ENCODE measurements at regions not wholly inside any gene's neighbourhood (a gene's known extent, or its start where the extent isn't known, plus 50 kb on each side); places are given as distances from the start of the nearest gene placed in this dataset.
"Not testable (repeated sequence)": the region's sequence is repeated elsewhere in the genome, so short reads cannot be mapped to it uniquely, and the experiment has no call there.

DNA sequence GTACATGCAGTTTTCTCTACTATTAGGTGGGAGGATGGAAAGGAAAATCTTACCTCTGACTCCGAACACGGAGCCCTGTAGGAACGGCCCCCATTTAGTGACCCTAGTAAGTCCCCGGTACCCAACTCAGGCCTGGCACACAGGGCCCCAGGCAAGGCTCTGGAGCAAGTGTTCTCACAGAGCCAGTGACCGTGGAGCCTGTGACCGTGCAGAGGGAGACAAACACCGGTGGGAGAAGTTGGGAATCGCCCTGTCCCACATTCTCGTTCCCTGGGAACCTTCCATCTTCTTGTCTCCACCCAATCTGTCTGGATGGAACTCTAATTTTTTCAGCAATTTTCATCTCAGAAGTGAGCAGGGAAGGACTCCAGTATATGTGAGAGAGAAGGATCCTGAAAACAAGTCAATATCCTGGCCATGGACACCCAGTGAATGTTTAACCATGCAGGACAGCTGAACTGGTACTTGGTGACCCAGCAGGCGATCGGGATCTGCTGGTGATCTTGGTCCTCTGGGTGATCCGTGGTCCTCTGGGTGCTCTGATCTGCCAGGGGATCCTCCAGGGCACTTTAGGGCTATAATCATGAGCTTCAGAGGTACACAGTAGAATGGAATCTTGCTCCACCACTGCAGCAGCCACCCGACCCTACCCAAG, 348.6 kb upstream of the ID2 start:
- no peak for DNase-seq (ENCODE audit: low read depth in 2 of 2)
- TF ChIP-seq, protein P1, sequence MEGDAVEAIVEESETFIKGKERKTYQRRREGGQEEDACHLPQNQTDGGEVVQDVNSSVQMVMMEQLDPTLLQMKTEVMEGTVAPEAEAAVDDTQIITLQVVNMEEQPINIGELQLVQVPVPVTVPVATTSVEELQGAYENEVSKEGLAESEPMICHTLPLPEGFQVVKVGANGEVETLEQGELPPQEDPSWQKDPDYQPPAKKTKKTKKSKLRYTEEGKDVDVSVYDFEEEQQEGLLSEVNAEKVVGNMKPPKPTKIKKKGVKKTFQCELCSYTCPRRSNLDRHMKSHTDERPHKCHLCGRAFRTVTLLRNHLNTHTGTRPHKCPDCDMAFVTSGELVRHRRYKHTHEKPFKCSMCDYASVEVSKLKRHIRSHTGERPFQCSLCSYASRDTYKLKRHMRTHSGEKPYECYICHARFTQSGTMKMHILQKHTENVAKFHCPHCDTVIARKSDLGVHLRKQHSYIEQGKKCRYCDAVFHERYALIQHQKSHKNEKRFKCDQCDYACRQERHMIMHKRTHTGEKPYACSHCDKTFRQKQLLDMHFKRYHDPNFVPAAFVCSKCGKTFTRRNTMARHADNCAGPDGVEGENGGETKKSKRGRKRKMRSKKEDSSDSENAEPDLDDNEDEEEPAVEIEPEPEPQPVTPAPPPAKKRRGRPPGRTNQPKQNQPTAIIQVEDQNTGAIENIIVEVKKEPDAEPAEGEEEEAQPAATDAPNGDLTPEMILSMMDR (IDR thresholded peaks at IDR 0.05; ENCODE audit: low read depth, low read length): no peak
- H3K4me3 ChIP-seq (replicated peaks in 1 of 2; ENCODE audit: low read depth in 2 of 2, low read length in 2 of 2): no peak overlapping the region

DNA sequence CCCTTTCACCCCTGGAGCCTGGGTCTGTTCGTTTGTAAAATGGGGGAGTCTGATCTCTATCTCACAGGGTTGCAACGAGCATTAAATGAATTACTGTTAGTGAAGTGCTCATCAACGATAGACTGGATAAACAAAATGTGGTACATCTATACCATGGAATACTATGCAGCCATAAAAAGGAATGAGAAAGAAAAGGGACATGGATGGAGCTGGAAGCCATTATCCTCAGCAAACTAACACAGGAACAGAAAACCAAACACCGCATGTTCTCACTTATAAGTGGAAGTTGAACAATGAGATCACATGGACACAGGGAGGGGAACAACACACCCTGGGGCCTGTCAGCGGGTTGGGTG, 348.0 kb upstream of the ID2 start:
- H3K4me3 ChIP-seq (replicated peaks in 1 of 2; ENCODE audit: low read depth in 2 of 2, low read length in 2 of 2); DNase-seq (ENCODE audit: low read depth in 2 of 2): not testable (repeated sequence)

DNA sequence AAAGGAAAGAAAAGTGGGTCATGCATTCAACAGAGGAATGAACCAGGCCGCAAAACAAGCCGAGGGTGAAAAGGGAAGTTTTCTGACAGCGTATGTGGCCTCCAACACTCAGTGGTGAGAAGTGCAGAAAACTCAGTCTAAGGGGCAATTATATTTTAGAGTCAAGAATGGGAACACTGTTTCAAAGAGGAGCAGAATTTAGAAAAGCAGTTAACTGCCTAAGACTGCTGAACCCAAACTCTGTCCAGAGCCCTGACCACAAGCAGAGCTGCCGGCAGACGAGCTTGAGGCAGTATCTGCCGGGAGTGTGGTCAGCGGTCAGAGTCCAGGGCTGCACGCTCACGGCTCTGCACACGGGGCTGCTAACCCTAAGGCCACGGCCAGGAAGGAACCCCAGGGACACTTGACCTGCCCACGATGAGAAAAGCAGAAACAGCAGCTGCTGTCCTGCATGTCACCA, 347.0 kb upstream of the ID2 start:
- TF ChIP-seq, protein P1 (IDR thresholded peaks at IDR 0.05; ENCODE audit: low read depth, low read length): no peak
- H3K4me3 ChIP-seq (replicated peaks in 1 of 2; ENCODE audit: low read depth in 2 of 2, low read length in 2 of 2): no peak overlapping the region
- no peak for DNase-seq (ENCODE audit: low read depth in 2 of 2)

DNA sequence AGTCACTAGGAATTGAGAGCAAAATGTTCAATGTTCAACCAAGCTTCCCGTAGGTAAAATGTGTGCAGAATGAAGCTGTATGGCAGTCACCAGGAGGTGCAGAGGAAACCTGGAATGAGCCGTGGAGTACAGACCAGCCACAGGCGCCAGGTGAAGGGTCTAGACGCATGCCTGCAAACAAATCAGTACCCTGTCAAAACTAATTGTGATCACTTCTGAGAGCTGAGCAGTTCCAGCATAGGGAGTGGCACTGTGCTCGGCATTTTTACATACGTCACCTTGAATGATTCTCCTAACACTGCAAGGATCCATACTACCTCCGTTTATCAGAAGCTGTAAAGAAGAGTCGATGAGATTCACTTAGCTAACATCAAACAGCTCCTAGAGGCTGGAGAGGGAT, 346.1 kb upstream of the ID2 start:
- DNase-seq (ENCODE audit: low read depth in 2 of 2): no peak
- TF ChIP-seq, protein P1 (IDR thresholded peaks at IDR 0.05; ENCODE audit: low read depth, low read length): no peak
- no peak overlapping the region for H3K4me3 ChIP-seq (replicated peaks in 1 of 2; ENCODE audit: low read depth in 2 of 2, low read length in 2 of 2)

DNA sequence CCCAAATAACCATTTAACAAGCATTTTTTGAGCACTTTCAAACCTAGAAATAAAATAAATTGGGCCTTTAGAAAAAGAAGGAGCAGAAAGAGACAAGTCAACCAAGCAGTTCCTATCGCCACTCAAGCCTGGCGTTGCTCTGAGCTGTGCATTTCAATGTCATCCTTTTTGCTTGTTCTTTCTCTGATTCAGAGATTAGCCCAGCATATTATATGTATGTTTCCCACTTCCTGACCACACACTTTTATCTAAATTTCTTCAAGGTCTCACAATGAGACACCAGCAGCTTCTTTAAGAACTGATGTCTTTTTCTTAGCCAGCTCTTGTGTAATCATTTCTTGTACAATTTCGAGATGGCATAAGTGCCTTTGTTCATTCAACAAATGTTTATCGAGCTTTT, 344.5 kb upstream of the ID2 start:
- H3K4me3 ChIP-seq (replicated peaks in 1 of 2; ENCODE audit: low read depth in 2 of 2, low read length in 2 of 2): no peak overlapping the region
- no peak for DNase-seq (ENCODE audit: low read depth in 2 of 2)
- TF ChIP-seq, protein P1 (IDR thresholded peaks at IDR 0.05; ENCODE audit: low read depth, low read length): no peak

- TF ChIP-seq, protein P1 (IDR thresholded peaks at IDR 0.05; ENCODE audit: low read depth, low read length): no peak
- no peak for DNase-seq (ENCODE audit: low read depth in 2 of 2)
These were observed 339.4 kb upstream of the ID2 start for GRCh38 chr2:8342407-8342806.

GRCh38 chr2:8343031-8343430, 338.8 kb upstream of the ID2 start:
- TF ChIP-seq, protein P1 (IDR thresholded peaks at IDR 0.05; ENCODE audit: low read depth, low read length): no peak
- H3K4me3 ChIP-seq (replicated peaks in 1 of 2; ENCODE audit: low read depth in 2 of 2, low read length in 2 of 2): no peak overlapping the region
- no peak for DNase-seq (ENCODE audit: low read depth in 2 of 2)

More at GRCh38 chr2:8342407-8342806, 339.4 kb upstream of the ID2 start:
- H3K4me3 ChIP-seq (replicated peaks in 1 of 2; ENCODE audit: low read depth in 2 of 2, low read length in 2 of 2): no peak overlapping the region
